HG03442 (cell line): ENCODE measurements at regions not wholly inside any gene's neighbourhood (a gene's known extent, or its start where the extent isn't known, plus 50 kb on each side); places are given as distances from the start of the nearest gene placed in this dataset.

ENCODE experiments used
- ATAC-seq: cut with Tn5 transposase; IDR thresholded peaks from one replicate; pipeline ENCODE4 v1.9.1; 2021; ENCODE audit warnings: mild to moderate bottlenecking, moderate library complexity; ENCODE audit not compliant: unreplicated experiment

DNA sequence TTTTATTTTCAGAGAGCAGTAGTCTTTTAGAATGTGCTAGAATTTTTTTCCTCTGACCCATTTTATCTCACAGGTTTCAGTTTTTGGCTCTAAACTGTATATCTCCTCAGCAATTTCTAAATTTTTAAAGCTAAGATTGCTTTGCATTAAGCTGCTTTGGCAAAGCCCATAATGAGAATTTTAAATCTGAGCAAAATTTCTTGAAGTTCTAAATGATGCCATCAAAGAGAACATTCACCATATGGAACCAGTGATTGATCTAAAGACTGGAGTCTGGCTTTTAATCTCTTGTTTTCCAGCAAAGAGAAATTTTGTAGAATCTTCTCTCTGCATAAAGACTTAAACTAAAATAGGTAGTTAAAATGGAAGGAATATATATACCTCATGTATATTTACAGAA lies 313.6 kb downstream of the TBC1D32 start:
- no peak for ATAC-seq

- no peak for ATAC-seq
Measured at GRCh38 chr6:121008553-121008952, 325.7 kb downstream of the TBC1D32 start.

DNA sequence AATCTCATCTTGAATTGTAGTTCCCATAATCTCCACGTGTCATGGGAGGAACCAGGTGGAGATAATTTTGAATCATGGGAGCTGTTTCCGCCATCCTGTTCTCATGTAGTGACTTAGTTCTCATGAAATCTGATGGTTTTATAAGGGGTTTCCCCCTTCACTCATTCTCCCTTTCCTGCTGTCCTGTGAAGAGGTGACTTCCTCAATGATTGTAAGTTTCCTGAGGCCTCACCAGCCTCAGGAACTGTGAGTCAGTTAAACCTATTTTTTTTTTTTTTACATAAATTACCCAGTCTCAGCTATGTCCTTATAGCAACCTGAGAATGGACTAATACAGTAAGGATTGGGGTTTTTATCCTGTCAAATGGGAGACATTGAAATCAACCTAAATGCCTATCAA lies 328.3 kb downstream of the TBC1D32 start:
- no peak for ATAC-seq

- ATAC-seq: no peak
Measured at GRCh38 chr6:121000381-121000780, 333.9 kb downstream of the TBC1D32 start.

DNA sequence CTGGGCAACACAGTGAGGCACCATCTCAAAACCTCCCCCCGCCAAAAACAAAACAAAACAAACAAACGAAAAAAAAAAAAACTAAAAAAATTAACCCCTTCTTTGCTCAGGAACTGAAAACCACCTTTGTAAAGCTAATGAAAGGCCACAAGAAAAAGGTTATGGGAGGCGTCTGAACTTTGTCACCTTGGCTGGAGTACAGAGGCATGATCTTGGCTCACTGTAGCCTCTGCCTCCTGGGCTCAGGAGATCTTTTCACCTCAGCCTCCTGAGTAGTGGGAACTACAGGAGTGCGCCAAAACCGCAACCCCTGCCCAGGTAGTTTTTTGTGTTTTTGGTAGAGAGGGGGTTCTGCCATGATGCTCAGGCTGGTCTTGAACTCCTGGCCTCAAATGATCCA lies 337.9 kb downstream of the TBC1D32 start:
- ATAC-seq: no peak

DNA sequence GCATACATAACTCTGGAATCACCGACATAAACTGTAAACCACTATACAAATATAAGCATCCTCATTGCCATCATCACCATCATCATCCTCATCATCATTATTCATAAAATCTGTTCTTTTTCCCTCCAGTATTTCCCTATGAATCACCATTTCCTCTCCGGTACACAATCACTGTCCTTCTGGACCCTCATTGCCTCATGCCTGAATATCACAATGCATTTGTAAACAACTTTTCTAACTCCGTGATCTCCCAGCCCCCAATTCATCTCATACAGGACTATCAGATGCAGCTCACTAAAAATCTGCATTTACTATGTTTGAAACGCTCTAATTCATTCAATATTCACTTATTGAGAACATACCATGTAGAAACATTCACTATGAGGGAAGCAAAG lies 339.7 kb downstream of the TBC1D32 start:
- no peak for ATAC-seq

- ATAC-seq: no peak
Measured at GRCh38 chr6:120993929-120994572, 340.2 kb downstream of the TBC1D32 start.

- ATAC-seq: no peak
Measured at GRCh38 chr6:120992257-120992656, 342.0 kb downstream of the TBC1D32 start.

- no peak for ATAC-seq
Measured at GRCh38 chr6:120990866-120991265, 343.4 kb downstream of the TBC1D32 start.

- ATAC-seq: no peak
Measured at GRCh38 chr6:120981835-120982234, 352.4 kb downstream of the TBC1D32 start.

GRCh38 chr6:120966321-120966720 lies 368.0 kb downstream of the TBC1D32 start:
- no peak for ATAC-seq

DNA sequence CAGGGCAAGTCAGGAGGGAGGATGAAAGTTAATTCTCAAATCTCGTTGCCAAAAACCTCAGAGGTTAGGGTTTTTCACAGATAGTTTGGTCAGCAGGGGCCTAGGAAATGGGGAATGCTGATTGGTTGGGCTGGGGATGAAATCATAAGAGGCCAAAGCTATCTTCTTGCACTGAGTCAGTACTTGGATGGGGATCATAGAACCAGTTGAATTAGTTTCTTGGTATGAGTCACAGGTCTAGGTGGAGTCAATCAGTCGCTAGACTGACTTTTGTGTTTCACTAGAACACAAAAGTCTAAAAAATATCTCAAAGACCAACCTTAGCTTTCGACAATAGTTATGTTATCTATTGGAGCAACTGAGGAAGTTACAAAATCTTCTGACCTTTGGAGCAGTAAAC lies 368.5 kb downstream of the TBC1D32 start:
- ATAC-seq: peak; percentile 69

GRCh38 chr6:120960761-120961160 lies 373.5 kb downstream of the TBC1D32 start:
- ATAC-seq: peak; percentile 53

- no peak for ATAC-seq
Measured at GRCh38 chr6:120954111-120954510, 380.2 kb downstream of the TBC1D32 start.

GRCh38 chr6:120951258-120951657 lies 383.0 kb downstream of the TBC1D32 start:
- ATAC-seq: no peak

DNA sequence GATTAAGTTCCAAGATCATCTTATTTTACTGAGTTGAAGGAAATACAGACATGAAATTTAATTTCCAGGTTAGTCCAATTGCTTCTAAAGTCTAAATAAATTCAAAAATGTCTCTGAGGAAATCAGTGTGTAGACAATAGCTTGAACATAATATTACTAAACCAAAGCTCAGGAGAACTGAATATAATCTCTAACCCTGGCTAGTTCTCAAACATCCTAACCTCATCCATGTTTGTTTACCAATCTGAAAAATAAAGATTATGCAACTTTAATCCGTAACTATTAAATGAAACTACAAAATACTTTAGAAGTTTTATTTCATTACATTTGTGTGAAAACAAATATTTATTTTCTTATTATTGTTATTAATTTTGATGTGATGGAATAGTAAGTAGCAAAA lies 387.2 kb downstream of the TBC1D32 start:
- no peak for ATAC-seq

DNA sequence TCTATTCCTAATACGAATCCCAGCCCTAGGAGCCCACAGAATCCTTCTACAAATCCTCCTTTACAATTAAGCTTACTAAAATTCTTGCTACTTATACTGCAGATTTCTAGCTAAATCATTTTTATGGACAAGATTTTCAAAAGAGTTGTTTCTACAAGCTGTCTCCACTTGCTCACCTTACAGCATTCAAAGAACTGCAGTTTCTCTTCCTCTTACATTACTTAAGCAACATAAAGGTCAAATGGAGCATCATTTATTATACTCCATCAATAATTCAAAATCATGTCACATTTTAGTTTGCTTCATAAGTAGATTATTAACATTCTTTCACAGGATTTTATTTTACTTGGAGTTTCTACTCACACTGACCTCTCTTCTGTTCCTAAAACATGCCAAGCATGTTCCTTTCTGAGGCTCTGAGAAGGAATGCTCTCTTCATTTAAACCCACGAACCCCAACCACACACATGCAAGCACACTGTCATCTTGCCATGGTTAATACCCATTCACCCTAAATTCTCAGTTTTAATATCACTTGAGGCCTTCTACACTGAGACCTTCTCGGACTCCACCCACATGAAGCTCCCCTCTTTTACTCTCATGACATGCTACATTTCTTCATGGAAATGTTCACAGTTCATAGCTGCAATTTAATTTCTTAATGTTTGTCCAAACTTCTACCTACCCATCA lies 388.2 kb downstream of the TBC1D32 start:
- peak; percentile 68 for ATAC-seq

GRCh38 chr6:120938876-120939472 lies 395.3 kb downstream of the TBC1D32 start:
- ATAC-seq: peak; percentile 97

- ATAC-seq: peak; percentile 38
Measured at GRCh38 chr6:120938164-120938875, 396.0 kb downstream of the TBC1D32 start.

DNA sequence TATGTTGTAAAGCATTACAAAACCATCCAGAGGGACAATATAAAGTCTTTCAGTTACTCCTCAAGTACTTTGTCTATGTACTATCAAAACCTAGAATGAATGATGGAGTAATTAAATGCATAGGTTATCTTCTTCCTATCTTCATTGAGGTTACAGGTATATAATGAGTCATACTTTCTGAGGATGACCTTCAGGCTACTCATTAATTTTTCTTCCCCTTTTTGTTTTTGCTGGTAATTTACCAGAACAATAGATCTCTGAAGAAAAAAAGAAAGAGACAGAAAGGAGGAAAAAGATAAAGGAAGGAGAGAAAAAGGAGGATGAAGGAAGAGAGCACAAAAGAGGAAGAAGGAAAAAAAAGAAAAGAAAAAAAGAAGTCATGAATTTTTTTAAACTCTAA lies 398.4 kb downstream of the TBC1D32 start:
- peak; percentile 29 for ATAC-seq

- no peak for ATAC-seq
Measured at GRCh38 chr6:120935016-120935415, 399.3 kb downstream of the TBC1D32 start.
